ENCODE measurements at regions not wholly inside any gene's neighbourhood (a gene's known extent, or its start where the extent isn't known, plus 50 kb on each side); places are given as distances from the start of the nearest gene placed in this dataset.

- no peak for TF ChIP-seq CTCF (IDR thresholded peaks at IDR 0.05)
- Histone ChIP-seq H3K27me3 (no peaks in the 10 kb centered on the region), H3K36me3 (no peaks in the 10 kb centered on the region), H3K4me1 (no peaks in the 10 kb centered on the region), H3K27ac (no peak overlapping the region), H3K9me3 (peaks cover 0 to 19% of the 10 kb centered on the region in 2 donors), H3K4me3 (no peak overlapping the region)
- intact Hi-C loops (cut with DNase I) = no loop called here
- no peak for ATAC-seq
- DNase-seq = no peak
Measured at GRCh38 chr5:143931986-143932385, 120.0 kb downstream of the HMHB1 start.

GRCh38 chr5:143932584-143932983, 120.6 kb downstream of the HMHB1 start:
- no peak overlapping the region for H3K4me3 ChIP-seq
- peaks cover 0 to 19% of the 10 kb centered on the region in 2 donors for H3K9me3 ChIP-seq
- H3K27me3 ChIP-seq = no peaks in the 10 kb centered on the region
- H3K27ac ChIP-seq = no peak overlapping the region
- intact Hi-C loops (cut with DNase I) = no loop called here
- H3K36me3 ChIP-seq = no peaks in the 10 kb centered on the region
- no peak for DNase-seq
- H3K4me1 ChIP-seq = no peaks in the 10 kb centered on the region
- TF ChIP-seq CTCF (IDR thresholded peaks at IDR 0.05) = no peak
- no peak for ATAC-seq

- Histone ChIP-seq H3K27ac (no peak overlapping the region), H3K4me1 (no peaks in the 10 kb centered on the region), H3K4me3 (no peak overlapping the region), H3K36me3 (no peaks in the 10 kb centered on the region), H3K9me3 (peaks cover 0 to 19% of the 10 kb centered on the region in 2 donors), H3K27me3 (no peaks in the 10 kb centered on the region)
- no peak for TF ChIP-seq CTCF (IDR thresholded peaks at IDR 0.05)
- ATAC-seq = peak; percentile 46
- DNase-seq = no peak
- intact Hi-C loops (cut with DNase I) = no loop called here
Measured at GRCh38 chr5:143933451-143933850, 121.5 kb downstream of the HMHB1 start.

GRCh38 chr5:143934821-143935220, 122.9 kb downstream of the HMHB1 start:
- TF ChIP-seq CTCF (IDR thresholded peaks at IDR 0.05) = no peak
- ATAC-seq = no peak
- DNase-seq = no peak
- intact Hi-C loops (cut with DNase I) = no loop called here
- Histone ChIP-seq H3K27ac (no peak overlapping the region), H3K4me3 (no peak overlapping the region), H3K36me3 (no peaks in the 10 kb centered on the region), H3K4me1 (no peaks in the 10 kb centered on the region), H3K27me3 (no peaks in the 10 kb centered on the region), H3K9me3 (peaks cover 0 to 19% of the 10 kb centered on the region in 2 donors)

GRCh38 chr5:143938230-143938629, 126.3 kb downstream of the HMHB1 start:
- Histone ChIP-seq H3K27me3 (no peaks in the 10 kb centered on the region), H3K4me1 (no peaks in the 10 kb centered on the region), H3K4me3 (no peak overlapping the region), H3K36me3 (no peaks in the 10 kb centered on the region), H3K9me3 (peaks cover 0 to 40% of the 10 kb centered on the region in 2 donors), H3K27ac (no peak overlapping the region)
- TF ChIP-seq CTCF (IDR thresholded peaks at IDR 0.05) = no peak
- no peak for DNase-seq
- no peak for ATAC-seq
- intact Hi-C loops (cut with DNase I) = no loop called here

Data from left lung (tissue), 4 donors.